ENCODE measurements at regions not wholly inside any gene's neighbourhood (a gene's known extent, or its start where the extent isn't known, plus 50 kb on each side); places are given as distances from the start of the nearest gene placed in this dataset.

DNA sequence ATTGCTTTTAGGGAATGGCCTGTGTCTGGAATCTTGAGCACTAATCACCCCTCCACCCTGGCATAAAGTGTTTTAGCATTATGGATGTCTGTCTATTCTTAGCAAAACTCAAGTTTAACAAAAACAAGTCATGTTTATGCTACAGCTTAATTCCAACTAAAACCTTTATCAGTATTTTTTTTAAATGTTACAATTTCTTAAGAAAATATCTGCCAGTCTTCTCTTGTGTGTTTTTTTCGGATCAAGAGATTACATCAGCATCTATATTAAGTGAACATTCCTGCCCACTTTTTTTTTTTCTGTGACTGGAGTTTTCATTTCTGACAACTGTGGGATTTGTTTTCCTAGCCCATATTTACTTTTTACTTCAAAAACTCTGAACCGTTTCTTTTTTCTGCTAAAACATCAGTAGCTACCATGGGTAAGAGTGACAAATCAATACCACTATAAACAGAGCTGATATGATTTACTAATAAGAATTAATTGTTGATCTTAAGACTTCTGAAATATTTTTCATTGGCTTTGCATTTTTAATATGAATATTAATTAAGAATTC is 94.3 kb downstream of the EDN1 start:
- DNase-seq = no peak

DNA sequence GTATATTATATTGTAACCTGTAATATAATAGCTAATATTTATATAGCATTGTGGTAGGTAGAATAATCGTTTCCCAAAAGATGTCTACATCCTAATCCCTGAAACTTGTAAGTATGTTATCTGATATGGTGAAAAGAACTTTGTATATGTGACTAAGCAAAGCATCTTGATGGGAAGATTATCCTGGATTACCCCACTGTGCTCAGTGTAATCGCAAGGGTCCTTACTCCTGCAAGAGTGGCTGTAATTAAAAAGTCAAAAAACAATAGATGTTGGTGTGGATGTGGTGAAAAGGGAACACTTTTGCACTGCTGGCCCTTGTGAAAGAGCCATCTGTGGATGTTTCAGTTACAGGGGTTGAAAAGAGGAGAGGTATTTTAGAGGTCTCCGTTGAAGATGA is 95.2 kb downstream of the EDN1 start:
- DNase-seq = no peak

DNA sequence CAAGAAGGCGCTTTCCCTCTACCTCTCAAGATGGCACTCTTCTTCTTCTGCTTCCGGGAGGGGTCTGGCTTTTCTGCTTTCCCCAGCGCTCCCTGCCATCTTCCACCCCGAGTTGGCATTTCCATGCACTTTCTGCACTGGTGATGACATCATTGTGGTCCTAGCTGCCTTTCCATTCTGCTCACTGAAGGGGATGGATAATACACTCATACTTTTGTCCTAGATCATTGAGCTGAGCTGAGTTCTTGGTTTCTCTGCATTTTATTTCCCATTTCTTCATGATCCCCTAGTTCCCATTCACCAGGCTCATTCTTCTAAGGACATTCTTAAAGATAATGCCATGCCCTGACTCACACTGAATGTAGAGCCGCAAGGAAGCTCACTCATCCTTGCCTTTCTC is 96.7 kb downstream of the EDN1 start:
- DNase-seq = no peak

DNA sequence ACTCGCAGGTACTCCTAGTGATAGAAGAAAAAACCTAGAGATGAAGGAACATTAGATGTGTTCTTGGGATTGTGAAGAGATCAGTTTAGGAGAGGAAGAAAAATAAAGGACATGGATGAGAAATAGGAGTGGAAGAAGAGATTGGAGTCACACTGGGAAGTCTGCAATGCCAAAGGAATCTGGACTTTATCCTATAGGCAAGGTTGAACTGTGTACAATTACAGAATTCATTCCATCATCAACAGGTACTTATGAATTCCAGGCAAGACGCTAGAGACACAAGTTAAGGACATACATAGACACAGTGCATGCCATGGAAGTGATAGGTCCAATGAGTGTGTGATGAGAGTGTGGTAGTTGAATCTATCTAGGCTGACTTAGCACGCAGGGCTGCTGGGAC is 101.3 kb downstream of the EDN1 start:
- no peak for DNase-seq

DNA sequence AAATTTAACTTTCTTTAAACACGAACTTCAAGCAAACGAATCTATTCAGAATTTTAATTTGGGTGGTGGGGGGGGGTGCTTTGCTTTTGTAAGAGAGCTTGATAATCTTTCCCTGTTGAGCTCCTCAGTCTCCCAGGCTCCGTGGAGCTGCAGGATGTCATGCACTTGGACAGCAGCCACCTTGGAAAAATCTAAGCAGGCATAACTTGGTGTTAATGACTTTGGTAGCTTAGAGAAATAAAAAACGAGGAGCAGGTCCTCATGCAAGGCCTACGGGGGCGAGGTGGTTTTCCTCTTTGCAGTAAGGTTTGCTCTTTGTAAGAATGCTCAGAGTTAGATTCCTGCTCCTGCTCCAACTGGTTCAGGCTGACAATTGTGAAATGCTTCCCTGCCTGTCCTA is 102.3 kb downstream of the EDN1 start:
- no peak for DNase-seq

DNA sequence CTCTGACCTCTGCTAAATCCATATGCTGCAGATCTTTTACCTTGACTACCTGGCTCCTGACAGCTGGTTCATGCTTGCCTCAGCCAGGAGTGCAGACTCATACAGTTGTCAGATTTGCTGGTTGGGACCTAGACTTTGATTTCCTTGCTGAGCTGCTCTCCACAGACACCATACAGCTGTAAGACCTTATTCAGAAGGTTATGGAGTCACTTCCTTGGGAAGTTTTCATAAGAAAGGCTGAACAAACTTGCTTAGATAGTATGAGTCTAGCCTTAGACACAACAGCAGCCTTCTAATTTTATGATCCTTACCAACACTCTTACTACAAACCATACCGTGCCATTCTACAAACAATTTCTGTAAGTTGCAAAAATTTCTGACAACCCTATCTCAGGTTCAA is 102.9 kb downstream of the EDN1 start:
- no peak for DNase-seq

DNA sequence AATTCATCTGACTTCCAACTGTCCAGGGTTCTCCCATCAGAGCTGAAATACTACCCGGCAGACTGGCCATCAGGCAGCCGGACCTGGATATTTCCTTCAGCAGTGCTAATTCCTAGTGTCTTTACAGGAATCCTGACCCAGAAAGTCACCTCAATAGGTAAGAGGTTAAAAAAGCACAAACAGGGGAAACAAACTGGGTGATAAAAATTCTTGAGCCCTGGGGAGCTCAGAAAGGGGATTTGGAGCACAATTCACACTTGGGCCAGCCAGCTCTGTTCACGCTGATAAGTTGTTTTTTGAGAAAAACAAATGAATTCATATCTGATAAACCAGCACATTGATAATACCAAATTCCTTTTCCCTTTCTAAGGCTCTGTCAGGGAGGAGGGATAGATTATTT is 104.0 kb downstream of the EDN1 start:
- DNase-seq = no peak

DNA sequence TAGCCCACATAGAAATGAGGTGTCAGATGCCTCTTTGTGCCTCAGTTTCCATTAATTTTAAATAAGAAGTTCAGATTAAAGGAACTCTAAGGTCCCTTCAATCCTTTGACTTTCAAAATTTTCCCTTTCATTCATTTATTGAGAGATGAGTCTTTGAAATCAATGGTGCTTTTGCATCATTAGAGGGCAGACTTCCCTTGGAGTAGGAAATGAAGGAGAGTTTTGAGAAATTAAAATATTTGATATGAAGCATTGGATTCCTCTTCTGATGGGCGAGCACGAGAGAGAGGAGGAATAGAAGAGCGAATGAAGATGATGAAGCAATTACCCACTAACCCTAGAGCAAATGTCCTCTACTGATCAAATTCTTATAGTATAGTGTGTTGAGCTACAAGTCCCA is 105.7 kb downstream of the EDN1 start:
- no peak for DNase-seq

DNA sequence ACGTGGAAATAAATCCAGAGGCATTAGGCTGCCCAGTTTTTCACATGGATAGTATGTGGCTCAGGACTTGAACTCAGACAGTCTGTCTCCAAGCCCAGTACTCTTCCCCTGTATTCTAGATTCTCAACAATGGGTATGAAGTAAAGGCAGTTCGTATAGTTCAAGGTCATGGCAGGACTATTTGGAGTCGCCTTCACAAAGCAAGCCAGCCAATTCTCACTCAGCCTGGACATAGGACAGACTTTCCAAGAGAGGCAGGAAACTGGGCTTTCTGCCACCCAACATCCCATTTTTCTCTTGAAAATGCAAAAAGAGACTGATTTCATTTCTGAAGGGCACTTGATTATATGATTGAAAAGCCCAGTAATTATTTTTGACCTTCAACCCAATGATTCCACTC is 111.0 kb downstream of the EDN1 start:
- no peak for DNase-seq

DNA sequence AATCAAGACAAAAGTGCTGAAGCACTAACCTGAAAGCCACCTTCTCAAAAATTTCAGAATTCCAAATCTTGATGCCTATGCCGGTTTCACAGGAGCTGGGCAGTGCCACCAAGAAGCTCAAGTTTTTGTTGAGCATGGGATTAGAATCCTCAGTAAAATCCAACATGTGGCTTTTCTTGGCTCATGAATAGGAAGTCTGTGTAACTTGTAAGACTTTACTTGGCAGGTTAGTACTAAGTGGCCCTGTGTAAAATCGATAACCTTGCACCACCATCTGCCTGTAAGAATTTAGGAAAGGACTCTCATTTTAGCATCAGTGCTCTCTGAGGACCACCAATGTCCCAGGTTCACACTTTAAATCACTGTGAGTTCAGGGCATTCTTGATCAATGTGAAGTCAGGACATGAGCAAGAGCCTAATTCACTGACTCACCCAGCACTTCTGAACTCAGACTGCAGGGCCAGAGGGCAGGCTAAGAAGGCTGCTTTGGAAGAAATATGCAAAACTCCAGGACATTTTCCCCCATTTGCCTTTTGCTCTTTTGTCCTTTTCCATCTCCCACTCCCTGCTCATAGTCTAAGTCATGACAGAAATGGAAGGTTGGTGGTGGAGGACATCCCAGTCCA is 113.2 kb downstream of the EDN1 start:
- no peak for DNase-seq

DNA sequence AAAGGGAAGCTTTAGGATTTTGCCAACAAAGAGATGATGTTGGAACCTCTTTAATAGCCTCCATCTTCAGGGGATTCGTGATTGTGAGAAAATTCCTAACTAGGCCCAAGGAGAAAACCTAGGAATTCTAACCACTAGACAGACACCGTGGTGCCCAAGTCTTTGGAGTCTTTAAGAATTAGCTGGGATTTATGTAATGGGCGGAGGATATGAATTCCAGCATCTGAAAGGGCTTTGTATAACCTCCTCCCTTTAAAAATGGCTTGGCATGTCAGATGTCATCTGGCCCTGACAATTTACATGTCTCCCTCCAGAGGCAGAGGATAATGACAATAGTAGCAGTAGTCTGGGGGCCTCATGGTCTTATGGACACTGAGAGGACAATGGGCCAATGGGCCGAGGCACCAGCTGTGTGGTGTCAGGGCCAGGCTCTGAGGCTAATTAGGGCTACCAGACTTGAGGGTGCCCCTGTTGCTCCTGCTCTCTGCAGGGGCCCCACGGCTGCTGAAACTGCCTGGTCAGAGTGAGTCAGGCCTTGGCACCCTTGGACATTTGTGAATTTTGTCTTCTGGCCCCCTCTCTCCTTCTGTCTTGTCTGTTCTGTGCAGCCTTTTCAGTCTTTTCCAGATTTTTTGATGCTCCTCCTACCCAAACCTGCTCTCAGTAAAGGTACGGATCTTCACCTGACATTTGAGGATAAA is 113.9 kb downstream of the EDN1 start:
- DNase-seq = no peak

DNA sequence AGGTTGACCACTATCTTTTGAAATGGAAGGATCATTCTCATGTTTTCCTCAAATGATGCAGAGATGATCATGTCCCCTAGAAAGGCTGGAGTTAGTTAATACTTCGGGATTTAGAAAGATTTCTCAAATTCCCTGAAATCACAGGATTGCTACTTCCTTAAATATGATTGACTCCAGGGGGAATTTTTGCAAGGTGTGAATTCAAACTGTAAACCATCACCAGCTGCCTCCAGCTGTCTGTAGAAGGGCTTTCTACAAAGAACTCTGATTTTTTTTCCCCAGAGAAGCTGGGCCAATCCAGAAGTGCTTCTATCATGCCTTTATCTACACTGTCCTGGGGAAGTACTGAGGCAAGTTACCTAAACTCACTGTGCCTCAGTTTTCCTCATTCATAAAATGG is 114.5 kb downstream of the EDN1 start:
- no peak for DNase-seq

DNA sequence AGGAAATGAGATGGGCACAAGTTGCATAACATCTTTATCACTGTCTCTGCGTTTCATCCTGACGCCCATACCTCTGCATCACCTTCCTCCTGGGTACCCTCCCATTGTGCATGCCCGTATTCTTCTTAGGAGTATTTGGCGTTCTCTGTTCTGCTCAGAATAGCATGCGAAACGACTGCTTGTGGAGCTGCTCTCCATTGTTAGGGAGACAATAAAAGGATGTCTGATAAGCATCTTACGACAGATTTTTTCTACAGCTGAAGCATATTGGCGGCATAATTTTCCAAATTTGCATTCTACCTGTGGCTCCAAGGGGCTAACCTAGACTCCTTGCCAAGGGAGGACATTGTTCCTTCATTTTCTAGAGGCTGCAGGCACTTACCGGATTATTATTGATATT is 118.6 kb downstream of the EDN1 start:
- DNase-seq = no peak

DNA sequence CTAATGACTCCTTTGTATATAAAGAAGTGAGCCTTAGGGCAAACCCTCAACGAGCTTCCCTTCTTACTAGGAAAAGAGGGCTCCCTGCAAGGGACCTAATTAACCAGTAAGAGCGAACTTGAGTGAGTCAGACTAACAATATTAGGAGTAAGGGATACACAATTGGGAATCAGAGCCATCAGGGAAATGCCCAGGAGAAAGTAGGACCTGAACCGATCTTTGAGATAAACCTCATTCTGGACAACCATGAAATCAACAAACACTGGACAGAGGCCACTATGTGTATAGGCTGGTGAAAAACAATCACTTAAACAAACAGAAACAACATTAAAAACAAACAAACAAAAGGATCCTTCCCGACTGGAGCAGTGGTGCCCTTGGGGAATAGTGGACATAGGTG is 120.8 kb downstream of the EDN1 start:
- DNase-seq = no peak

DNA sequence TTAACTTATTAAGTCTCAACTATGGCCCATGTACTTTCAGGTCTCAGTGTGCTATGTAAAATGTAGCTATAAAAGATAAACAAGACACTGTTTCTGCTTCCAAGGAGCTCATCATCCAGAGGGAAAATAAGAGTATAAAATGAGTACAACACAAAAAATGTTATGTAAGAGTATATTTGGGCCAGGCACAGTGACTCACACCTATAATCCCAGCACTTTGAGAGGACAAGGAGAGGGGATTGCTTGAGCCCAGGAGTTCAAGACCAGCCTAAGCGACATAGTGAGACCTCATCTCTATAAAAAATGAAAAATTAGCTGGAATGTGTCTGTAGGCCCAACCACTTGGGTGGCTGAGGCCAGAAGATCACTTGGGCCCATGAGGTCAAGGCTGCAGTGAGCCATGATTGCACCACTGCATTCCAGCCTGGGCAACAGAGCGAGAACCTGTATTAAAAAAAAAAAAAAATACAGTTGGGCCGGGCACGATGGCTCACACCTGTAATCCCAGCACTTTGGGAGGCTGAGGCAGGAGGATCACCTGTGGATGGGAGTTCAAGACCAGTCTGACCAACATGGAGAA is 124.0 kb downstream of the EDN1 start:
- DNase-seq = no peak

DNA sequence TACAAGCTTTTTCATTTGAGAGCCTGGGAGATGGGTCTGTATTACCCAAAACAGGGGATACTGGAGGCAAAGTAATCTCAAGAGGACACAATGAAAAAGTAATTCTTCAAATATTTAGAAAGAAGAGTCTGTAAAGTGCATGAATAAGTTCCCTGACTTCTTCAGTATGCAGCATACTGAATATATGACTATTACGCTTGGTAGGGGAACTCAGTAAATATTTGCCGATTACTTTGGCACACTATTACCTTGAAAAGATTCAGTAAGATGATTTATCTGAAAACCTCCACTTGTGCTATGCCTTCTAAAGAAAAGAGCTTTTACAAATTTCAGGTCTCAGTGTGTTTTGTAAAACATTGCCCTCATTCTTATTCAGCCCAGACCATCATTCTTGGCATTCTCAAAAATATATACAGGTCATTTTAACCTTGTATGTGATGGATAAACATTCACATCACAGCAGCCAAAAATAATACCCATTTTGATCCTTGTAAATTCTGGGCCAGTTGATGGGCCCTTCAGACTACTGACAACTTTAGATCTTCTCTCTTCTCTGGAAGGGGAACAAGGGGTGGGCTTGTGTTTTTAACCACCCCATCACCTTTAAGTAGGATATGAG is 125.9 kb downstream of the EDN1 start:
- DNase-seq = no peak

DNA sequence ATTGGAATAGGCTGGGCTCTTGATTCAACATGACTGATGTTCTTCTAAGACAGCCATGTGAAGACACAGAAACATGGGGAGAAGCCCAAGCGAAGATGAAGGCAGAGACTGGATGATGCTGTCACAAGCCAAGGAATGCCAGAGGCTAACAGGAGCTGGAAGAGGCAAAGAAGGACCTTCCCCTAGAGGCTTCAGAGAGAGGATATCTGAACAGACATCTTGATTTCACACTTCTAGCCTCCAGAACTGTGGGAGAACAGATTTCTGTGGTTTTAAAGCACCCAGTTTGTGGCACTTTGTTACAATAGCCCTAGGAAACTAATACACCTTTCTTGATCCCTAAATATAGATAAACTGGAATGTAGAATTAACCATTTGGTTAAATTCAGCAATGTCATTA is 127.0 kb downstream of the EDN1 start:
- no peak for DNase-seq

DNA sequence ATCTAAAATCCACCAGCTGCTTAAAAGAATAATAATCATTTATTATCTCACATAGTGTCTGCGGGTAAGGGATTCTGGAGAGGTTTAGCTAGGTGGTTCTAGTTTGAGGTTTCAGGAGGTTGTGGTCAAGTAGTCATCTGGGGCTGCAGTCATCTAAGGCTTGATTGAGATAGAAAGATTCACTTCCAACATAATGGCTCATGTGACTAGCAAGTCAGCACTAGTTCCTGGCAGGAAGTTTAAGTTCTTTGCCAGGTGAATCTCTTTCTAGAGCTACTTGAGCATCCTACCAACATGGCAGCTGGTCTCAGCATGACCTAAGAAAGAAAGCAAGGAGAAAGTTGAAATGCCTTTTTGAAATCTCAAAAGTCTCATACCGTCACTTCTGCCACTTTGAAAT is 128.8 kb downstream of the EDN1 start:
- DNase-seq = no peak

DNA sequence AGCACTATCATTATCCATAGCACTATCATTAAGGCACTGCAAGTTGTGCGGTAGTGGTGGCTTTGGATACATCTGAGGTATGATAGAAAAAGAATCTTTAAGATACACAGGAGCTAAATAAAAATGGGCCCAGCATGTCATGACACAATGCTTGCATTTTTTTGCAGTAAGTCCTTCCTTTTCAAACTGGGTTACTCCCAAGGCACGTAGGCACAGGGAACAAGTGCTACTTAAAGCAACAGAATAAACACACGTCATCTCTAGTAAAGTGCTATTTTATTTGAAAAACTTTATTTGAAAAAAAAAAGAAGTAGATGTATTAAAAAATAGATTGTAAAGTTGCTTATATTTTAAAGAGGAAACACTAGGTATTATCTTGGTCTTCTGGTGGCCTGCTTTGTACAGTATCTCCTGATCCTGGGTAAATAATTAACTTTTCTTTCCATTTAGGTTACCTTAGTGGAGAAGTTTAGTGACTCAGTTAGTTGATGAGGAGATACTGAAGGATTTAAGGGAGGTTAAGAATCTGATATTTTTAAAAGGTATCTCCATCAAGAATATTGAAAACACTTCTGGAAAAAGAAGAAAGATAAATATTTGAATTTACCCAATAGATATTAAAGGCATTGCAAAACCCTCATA is 129.6 kb downstream of the EDN1 start:
- no peak for DNase-seq

DNA sequence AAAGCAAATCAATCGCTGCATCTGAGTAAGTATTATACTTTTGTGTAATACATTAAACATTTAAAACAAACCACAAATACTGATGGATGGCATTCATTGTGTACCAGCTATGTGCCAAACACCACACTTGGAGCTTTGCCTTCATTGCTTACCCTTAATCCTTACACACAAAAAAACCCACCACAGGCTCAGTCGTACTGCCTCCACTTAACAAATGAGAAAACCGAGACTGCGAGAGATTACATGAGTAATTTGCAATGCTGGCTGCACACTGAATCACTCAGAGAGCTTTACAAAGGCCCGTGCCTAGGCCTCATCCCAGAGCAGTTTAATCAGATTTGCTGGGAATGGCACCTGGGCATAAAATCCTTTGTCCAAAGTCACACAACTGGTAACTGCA is 130.5 kb downstream of the EDN1 start:
- no peak for DNase-seq

DNA sequence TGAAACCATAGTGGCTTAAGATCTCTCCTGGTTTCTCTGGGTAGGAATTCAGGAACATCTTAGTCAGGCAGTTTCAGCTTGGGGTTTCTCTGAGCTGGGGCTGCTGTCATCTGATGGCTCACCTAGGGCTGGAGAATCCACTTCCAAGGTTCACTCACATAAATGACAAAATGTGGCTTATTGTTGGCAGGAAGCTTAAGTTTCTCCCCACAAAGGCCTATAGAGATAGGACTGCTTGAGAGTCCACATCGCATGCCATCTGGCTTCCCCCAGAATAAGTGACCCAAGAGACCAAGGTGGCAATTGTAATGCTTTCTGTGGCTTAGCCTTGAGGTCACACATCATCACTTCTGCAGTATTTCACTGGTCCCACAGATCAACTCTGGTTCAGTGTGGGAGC is 131.4 kb downstream of the EDN1 start:
- DNase-seq = no peak

DNA sequence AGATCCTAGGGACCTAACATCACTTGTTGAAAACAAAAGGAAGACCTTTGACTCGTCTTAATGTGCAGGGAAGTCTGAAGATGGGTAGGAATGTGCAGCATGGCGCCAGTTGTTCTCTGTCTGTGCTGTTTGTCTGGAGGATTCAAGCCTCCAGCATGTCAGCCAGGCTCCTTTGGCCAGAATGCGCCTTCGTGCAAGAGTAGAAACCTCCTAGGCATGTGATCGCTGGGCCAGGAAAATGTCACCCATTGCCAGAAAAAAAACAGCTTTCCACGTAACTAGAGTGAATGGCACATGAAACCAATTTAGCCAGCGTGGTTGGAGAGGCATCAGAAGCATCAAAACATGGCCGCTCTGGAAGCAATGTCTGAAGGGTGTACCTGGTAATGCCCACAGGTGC is 132.7 kb downstream of the EDN1 start:
- no peak for DNase-seq

DNA sequence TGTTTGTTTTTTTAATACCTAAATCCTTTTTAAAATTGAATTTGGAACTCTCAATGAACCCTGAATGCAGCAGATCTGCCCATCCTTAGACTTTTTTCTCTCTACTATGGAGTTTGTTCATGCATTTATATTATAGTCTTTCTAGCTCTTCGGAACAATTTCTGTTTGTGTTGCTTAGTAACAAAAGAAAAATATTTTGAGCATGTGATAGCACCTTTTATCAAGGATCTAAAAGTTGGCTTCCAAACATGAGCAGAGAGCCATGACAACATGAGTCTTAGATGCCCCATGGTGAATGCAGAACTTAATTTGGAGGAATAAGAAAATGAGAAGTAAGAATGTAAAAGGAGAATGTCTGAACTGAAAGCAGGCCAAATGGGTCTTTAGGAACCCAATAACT is 133.7 kb downstream of the EDN1 start:
- no peak for DNase-seq

DNA sequence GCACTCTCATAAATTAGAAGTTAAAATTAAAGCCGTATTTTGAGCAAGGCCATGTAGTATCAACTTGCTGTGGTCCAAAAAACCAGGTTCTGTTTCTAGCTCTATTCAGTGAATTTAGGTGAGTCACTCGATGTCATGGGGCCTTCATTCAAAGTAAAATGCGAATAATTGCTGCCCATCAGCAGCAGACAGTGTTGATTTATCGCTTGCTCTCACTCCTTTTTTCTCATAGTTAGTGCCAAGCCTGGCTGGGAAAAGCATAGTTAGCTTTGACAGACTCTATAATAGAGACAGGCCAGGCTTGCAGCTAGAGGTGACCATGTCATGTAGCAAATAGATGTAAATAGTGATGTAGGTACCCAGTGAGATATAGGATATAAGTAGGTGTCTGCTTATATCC is 136.0 kb downstream of the EDN1 start:
- DNase-seq = no peak
